GM23248 (cell line): ENCODE measurements at regions not wholly inside any gene's neighbourhood (a gene's known extent, or its start where the extent isn't known, plus 50 kb on each side); places are given as distances from the start of the nearest gene placed in this dataset.

ENCODE experiments used
- DNase-seq: peaks from one replicate; pipeline ENCODE4 v3.0.0-alpha.2; 2015
- H2AFZ ChIP-seq: fragments of 200-600 bp; sonication (generic); 2 replicates; pipeline ENCODE4 v1.6.1; 2016; ENCODE audit warnings: antibody characterized with exemption
- H3F3A ChIP-seq: fragments of 200-600 bp; sonication (generic); 2 replicates; pipeline ENCODE4 v1.6.1; 2016; ENCODE audit warnings: mild to moderate bottlenecking, antibody characterized with exemption, mixed run types; ENCODE audit not compliant: insufficient read depth
- H3K27ac ChIP-seq: fragments of 200-600 bp; sonication (generic); 2 replicates; pipeline ENCODE4 v1.5.1; 2016; ENCODE audit warnings: mild to moderate bottlenecking
- H3K27me3 ChIP-seq: fragments of 200-600 bp; sonication (generic); replicated peaks from 2 replicates; pipeline ENCODE4 v1.6.1; 2016; ENCODE audit warnings: mild to moderate bottlenecking; ENCODE audit not compliant: insufficient read depth
- H3K36me3 ChIP-seq: fragments of 200-600 bp; sonication (generic); 2 replicates; pipeline ENCODE4 v1.6.1; 2016; ENCODE audit warnings: low read depth, mild to moderate bottlenecking
- H3K4me1 ChIP-seq: fragments of 200-600 bp; sonication (generic); 2 replicates; pipeline ENCODE4 v1.6.1; 2016; ENCODE audit warnings: mild to moderate bottlenecking; ENCODE audit not compliant: insufficient read depth
- H3K4me2 ChIP-seq: fragments of 200-600 bp; sonication (generic); one replicate; pipeline ENCODE4 v1.6.1; 2016; ENCODE audit warnings: mild to moderate bottlenecking; ENCODE audit not compliant: unreplicated experiment
- H3K4me3 ChIP-seq: fragments of 200-600 bp; sonication (generic); 2 replicates; pipeline ENCODE4 v1.5.1; 2016; ENCODE audit warnings: mild to moderate bottlenecking
- H3K79me2 ChIP-seq: fragments of 200-600 bp; sonication (generic); 2 replicates; pipeline ENCODE4 v1.6.1; 2016; ENCODE audit warnings: mild to moderate bottlenecking; ENCODE audit not compliant: insufficient read depth
- H3K9ac ChIP-seq: fragments of 200-600 bp; sonication (generic); 2 replicates; pipeline ENCODE4 v1.6.1; 2016; ENCODE audit warnings: mild to moderate bottlenecking
- H3K9me2 ChIP-seq: fragments of 200-600 bp; sonication (generic); 2 replicates; pipeline ENCODE4 v1.6.1; 2016; ENCODE audit warnings: mixed run types, mild to moderate bottlenecking, moderate library complexity; ENCODE audit not compliant: insufficient read depth
- H3K9me3 ChIP-seq: fragments of 200-600 bp; sonication (generic); one replicate; pipeline ENCODE4 v1.6.1; 2017; ENCODE audit warnings: low read depth
- H4K20me1 ChIP-seq: fragments of 200-600 bp; sonication (generic); 2 replicates; pipeline ENCODE4 v1.6.0; 2016; ENCODE audit not compliant: insufficient read depth
- EZH2 ChIP-seq: fragments of 200-600 bp; sonication (generic); IDR thresholded peaks from 2 replicates; pipeline ENCODE4 v1.6.1; 2018; ENCODE audit warnings: antibody characterized with exemption, mild to moderate bottlenecking; ENCODE audit not compliant: insufficient read depth, poor library complexity, severe bottlenecking
- EZH2phosphoT487 ChIP-seq: fragments of 200-600 bp; sonication (generic); IDR thresholded peaks from 2 replicates; pipeline ENCODE4 v1.6.1; 2018; ENCODE audit warnings: antibody characterized with exemption, moderate library complexity, mild to moderate bottlenecking, low read depth; ENCODE audit not compliant: insufficient read depth
- WGBS, 2 experiments: methylation state at CpG; one replicate each; pipeline ENCODE4 v1.1.6; 2015 to 2017; ENCODE audit warnings: low lambda C conversion rate in 2 of 2, low coverage in 1 of 2; ENCODE audit errors: missing lambda C conversion rate in 2 of 2; 5-methylcytosine and 5-hydroxymethylcytosine counted together
- in situ Hi-C: fragments of 300-500 bp; cut with MboI; formaldehyde crosslinking; loops from 2 replicates; pipeline ENCODE4 v1.15.0; 2020

GRCh38 chr2:200161458-200161857 lies 145.0 kb upstream of the SPATS2L start:
- Histone ChIP-seq H3K27me3 (0 out of 2 replicates have a peak, but pooled peaks cover 1% of the 10 kb centered on the region), H3K27ac (no peak overlapping the region), H3K9me3 (no peaks in the 10 kb centered on the region), H3K4me3 (no peak overlapping the region), H3K4me1 (peaks cover 16% of the 10 kb centered on the region), H3K9ac (no peak overlapping the region), H4K20me1 (no peaks in the 10 kb centered on the region), H3K79me2 (no peaks in the 10 kb centered on the region), H3K4me2 (no peak overlapping the region), H3K36me3 (no peaks in the 10 kb centered on the region), H2AFZ (no peak overlapping the region), H3K9me2 (no peaks in the 10 kb centered on the region), H3F3A (no peaks in the 10 kb centered on the region)
- no peak for TF ChIP-seq EZH2
- TF ChIP-seq EZH2phosphoT487, result no peak
- WGBS, 2 experiments, result 77 to 86% methylated on average over 3 of the region's 3 CpGs
- no peak for DNase-seq
- in situ Hi-C loops, result no loop called here

GRCh38 chr2:200165687-200166086 lies 140.8 kb upstream of the SPATS2L start:
- no peak overlapping the region for H3K9ac ChIP-seq
- H3K9me3 ChIP-seq, result no peaks in the 10 kb centered on the region
- no peaks in the 10 kb centered on the region for H3K36me3 ChIP-seq
- peaks cover 18% of the 10 kb centered on the region for H3K27me3 ChIP-seq
- no peaks in the 10 kb centered on the region for H4K20me1 ChIP-seq
- H3K79me2 ChIP-seq, result no peaks in the 10 kb centered on the region
- H3K9me2 ChIP-seq, result no peaks in the 10 kb centered on the region
- no peak for TF ChIP-seq EZH2phosphoT487
- TF ChIP-seq EZH2, result no peak
- H3K27ac ChIP-seq, result no peak overlapping the region
- H3K4me1 ChIP-seq, result no peaks in the 10 kb centered on the region
- no peak overlapping the region for H3K4me2 ChIP-seq
- 87 to 90% methylated on average over 1 of the region's 1 CpG for WGBS, 2 experiments
- DNase-seq, result no peak
- H3F3A ChIP-seq, result no peaks in the 10 kb centered on the region
- in situ Hi-C loops, result no loop called here
- no peak overlapping the region for H3K4me3 ChIP-seq
- H2AFZ ChIP-seq, result no peak overlapping the region

DNA sequence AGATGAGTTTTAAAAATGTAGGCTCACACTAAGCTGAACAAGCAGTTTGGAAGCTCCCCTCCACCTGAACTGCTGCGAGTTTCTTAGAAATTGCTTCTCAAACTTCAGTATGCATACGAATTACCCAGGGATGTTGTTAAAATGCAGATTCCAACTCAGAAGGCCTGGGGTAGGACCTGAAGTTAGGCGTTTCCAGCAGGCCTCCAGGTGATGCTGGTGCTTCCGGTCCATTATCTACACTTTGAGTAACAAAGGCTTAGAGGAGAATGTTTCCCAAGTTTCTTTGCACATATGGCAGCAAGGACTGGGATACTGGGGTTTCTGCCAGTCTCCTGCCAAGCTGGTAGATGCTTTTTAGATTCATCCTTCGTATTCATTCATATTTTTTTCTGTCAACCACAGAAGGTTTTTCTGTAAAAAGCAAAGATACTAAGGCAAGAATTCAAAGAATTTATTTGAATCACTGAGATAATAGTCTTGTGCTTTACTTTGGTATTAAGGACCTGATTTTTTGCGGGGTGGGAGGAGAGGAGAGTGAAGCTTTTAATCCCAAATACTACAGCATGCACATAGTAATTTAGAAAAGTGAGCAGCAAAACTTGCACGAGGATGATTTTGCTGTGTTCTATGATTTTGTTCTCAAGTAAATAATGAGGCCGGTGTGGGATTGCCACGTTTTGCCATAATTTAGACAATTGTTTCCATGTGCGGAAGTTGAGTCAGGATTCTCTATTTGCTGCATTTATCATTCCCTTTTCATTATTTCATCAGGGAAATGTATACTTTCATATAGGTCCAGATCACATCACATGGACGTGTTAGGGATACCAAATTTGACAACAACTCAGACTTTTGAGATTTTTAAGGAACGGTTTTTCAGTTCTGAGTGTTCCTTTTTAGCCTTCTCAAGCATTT lies 137.6 kb upstream of the SPATS2L start:
- Histone ChIP-seq H3K9me3 (no peaks in the 10 kb centered on the region), H3F3A (no peaks in the 10 kb centered on the region), H2AFZ (no peak overlapping the region), H4K20me1 (no peaks in the 10 kb centered on the region), H3K27me3 (peaks cover 18% of the 10 kb centered on the region), H3K9me2 (no peaks in the 10 kb centered on the region), H3K4me1 (no peaks in the 10 kb centered on the region), H3K9ac (no peak overlapping the region), H3K4me2 (no peak overlapping the region), H3K4me3 (no peak overlapping the region), H3K36me3 (no peaks in the 10 kb centered on the region), H3K79me2 (no peaks in the 10 kb centered on the region), H3K27ac (no peak overlapping the region)
- 43 to 47% methylated on average over 12 of the region's 12 CpGs for WGBS, 2 experiments
- in situ Hi-C loops, result no loop called here
- DNase-seq, result no peak
- TF ChIP-seq EZH2phosphoT487 (no peak), EZH2 (no peak)

- no peaks in the 10 kb centered on the region for H3K9me2 ChIP-seq
- peaks cover 18% of the 10 kb centered on the region for H3K27me3 ChIP-seq
- TF ChIP-seq EZH2phosphoT487, result no peak
- no peak for TF ChIP-seq EZH2
- H3K36me3 ChIP-seq, result no peaks in the 10 kb centered on the region
- no peak overlapping the region for H3K9ac ChIP-seq
- H3K79me2 ChIP-seq, result no peaks in the 10 kb centered on the region
- no peak overlapping the region for H3K4me3 ChIP-seq
- WGBS, 2 experiments, result 67 to 80% methylated on average over 2 of the region's 2 CpGs
- in situ Hi-C loops, result no loop called here
- no peak overlapping the region for H3K4me2 ChIP-seq
- no peaks in the 10 kb centered on the region for H4K20me1 ChIP-seq
- no peak overlapping the region for H3K27ac ChIP-seq
- H3F3A ChIP-seq, result no peaks in the 10 kb centered on the region
- H2AFZ ChIP-seq, result no peak overlapping the region
- no peak for DNase-seq
- H3K9me3 ChIP-seq, result no peaks in the 10 kb centered on the region
- no peaks in the 10 kb centered on the region for H3K4me1 ChIP-seq
Observed at GRCh38 chr2:200170221-200170620, 136.3 kb upstream of the SPATS2L start.
